Memory B cell (primary cell): ENCODE measurements at regions not wholly inside any gene's neighbourhood (a gene's known extent, or its start where the extent isn't known, plus 50 kb on each side); places are given as distances from the start of the nearest gene placed in this dataset.

Source experiments
- ATAC-seq: fragments of 150-1000 bp; cut with Tn5 transposase; 2 replicates; pipeline ENCODE4 v1.10.0; 2021; ENCODE audit warnings: low read depth, mild to moderate bottlenecking, moderate library complexity
- DNase-seq, 2 donors: peaks; one replicate each; pipeline ENCODE4 v3.0.0; 2022; ENCODE audit warnings: low spot score in 2 of 2
- H3K27ac Mint-ChIP-seq: one replicate; pipeline ENCODE4 v1.8.0; 2022; ENCODE audit warnings: mild to moderate bottlenecking, moderate library complexity, mixed read lengths
- H3K27me3 Mint-ChIP-seq: one replicate; pipeline ENCODE4 v1.8.0; 2022; ENCODE audit warnings: mixed read lengths
- H3K36me3 Mint-ChIP-seq: one replicate; pipeline ENCODE4 v1.8.0; 2022; ENCODE audit warnings: mild to moderate bottlenecking, mixed read lengths
- H3K4me1 Mint-ChIP-seq: one replicate; pipeline ENCODE4 v1.8.0; 2022; ENCODE audit warnings: mixed read lengths
- H3K4me3 Mint-ChIP-seq: one replicate; pipeline ENCODE4 v1.8.0; 2022; ENCODE audit warnings: mild to moderate bottlenecking, moderate library complexity, mixed read lengths
- H3K9me3 Mint-ChIP-seq: one replicate; pipeline ENCODE4 v1.8.0; 2022; ENCODE audit warnings: mixed read lengths

GRCh38 chr3:6721491-6721890 lies 139.4 kb upstream of the GRM7 start:
- Mint-ChIP-seq H3K27me3 (no peaks in the 10 kb centered on the region), H3K27ac (no peak overlapping the region), H3K4me1 (peaks cover 3% of the 10 kb centered on the region), H3K36me3 (no peaks in the 10 kb centered on the region), H3K9me3 (peaks cover 4% of the 10 kb centered on the region), H3K4me3 (no peak overlapping the region)
- DNase-seq (no peak), ATAC-seq (no peak)

DNA sequence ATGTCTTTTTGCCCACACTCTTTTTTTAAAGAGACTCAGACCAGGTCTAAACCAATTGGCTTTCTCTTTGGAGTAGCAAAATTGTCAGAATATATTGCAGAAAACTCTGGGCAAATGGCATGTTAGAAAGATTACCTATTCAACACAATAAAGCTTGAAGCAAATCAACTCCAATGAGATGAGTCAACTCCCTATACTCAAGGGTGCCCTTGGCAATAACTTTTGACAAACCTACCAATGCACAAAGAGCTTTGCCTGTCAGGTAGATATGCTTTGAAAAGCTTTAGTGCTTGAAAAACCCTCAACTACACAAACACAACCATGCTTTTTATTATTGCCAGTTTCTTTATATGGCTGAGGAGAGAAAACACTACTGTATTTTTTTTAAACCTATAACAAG lies 137.7 kb upstream of the GRM7 start:
- Mint-ChIP-seq H3K27me3 (no peaks in the 10 kb centered on the region), H3K9me3 (peaks cover 6% of the 10 kb centered on the region), H3K4me3 (no peak overlapping the region), H3K4me1 (no peaks in the 10 kb centered on the region), H3K36me3 (no peaks in the 10 kb centered on the region), H3K27ac (no peak overlapping the region)
- no peak for DNase-seq
- ATAC-seq, result no peak

GRCh38 chr3:6726811-6727210 lies 134.1 kb upstream of the GRM7 start:
- H3K9me3 Mint-ChIP-seq, result peaks cover 6% of the 10 kb centered on the region

GRCh38 chr3:6732807-6733206 lies 128.1 kb upstream of the GRM7 start:
- no peak for ATAC-seq
- Mint-ChIP-seq H3K27ac (no peak overlapping the region), H3K36me3 (no peaks in the 10 kb centered on the region), H3K4me1 (no peaks in the 10 kb centered on the region), H3K27me3 (no peaks in the 10 kb centered on the region), H3K4me3 (no peak overlapping the region), H3K9me3 (peaks cover 3% of the 10 kb centered on the region)
- DNase-seq, result no peak

More at GRCh38 chr3:6726811-6727210, 134.1 kb upstream of the GRM7 start:
- no peaks in the 10 kb centered on the region for H3K36me3 Mint-ChIP-seq
- no peak for DNase-seq
- no peak for ATAC-seq
- H3K27ac Mint-ChIP-seq, result no peak overlapping the region
- no peak overlapping the region for H3K4me3 Mint-ChIP-seq
- H3K4me1 Mint-ChIP-seq, result no peaks in the 10 kb centered on the region
- no peaks in the 10 kb centered on the region for H3K27me3 Mint-ChIP-seq

GRCh38 chr3:6733699-6734394 lies 127.1 kb upstream of the GRM7 start:
- no peak for ATAC-seq

GRCh38 chr3:6734395-6734746 lies 126.5 kb upstream of the GRM7 start:
- no peak for DNase-seq
- H3K27ac Mint-ChIP-seq, result no peak overlapping the region
- H3K9me3 Mint-ChIP-seq, result peaks cover 3% of the 10 kb centered on the region
- no peak for ATAC-seq
- H3K4me3 Mint-ChIP-seq, result no peak overlapping the region
- no peaks in the 10 kb centered on the region for H3K36me3 Mint-ChIP-seq
- no peaks in the 10 kb centered on the region for H3K4me1 Mint-ChIP-seq
- no peaks in the 10 kb centered on the region for H3K27me3 Mint-ChIP-seq

More at GRCh38 chr3:6733699-6734394, 127.1 kb upstream of the GRM7 start:
- no peak overlapping the region for H3K4me3 Mint-ChIP-seq
- no peak for DNase-seq
- no peaks in the 10 kb centered on the region for H3K4me1 Mint-ChIP-seq
- no peak overlapping the region for H3K27ac Mint-ChIP-seq
- H3K9me3 Mint-ChIP-seq, result peaks cover 3% of the 10 kb centered on the region
- H3K27me3 Mint-ChIP-seq, result no peaks in the 10 kb centered on the region
- no peaks in the 10 kb centered on the region for H3K36me3 Mint-ChIP-seq

- Mint-ChIP-seq H3K36me3 (no peaks in the 10 kb centered on the region), H3K27me3 (no peaks in the 10 kb centered on the region), H3K4me1 (no peaks in the 10 kb centered on the region), H3K9me3 (peaks cover 3% of the 10 kb centered on the region), H3K27ac (no peak overlapping the region), H3K4me3 (no peak overlapping the region)
- ATAC-seq (no peak), DNase-seq (no peak)
Measured at GRCh38 chr3:6736836-6737629, 123.9 kb upstream of the GRM7 start.

DNA sequence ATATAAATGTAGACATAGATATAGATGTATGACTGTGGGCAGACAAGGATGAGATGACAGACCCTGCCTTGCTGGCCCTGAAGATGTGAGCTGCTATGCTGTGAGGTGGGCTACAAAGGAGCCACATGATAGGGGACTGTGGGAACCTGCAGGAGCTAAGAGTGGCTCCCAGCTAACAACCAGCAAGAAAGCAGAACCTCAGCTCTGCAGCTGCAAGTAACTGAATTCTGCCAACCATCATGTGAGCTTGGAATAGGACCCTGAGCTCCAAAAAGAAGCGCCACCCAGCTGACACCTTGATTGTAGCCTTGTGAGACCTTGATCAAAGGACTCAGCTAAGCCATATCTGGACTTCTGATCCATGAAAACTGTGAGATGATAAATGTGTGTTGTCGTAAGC lies 123.3 kb upstream of the GRM7 start:
- H3K9me3 Mint-ChIP-seq, result peaks cover 3% of the 10 kb centered on the region
- H3K4me1 Mint-ChIP-seq, result no peaks in the 10 kb centered on the region
- H3K27me3 Mint-ChIP-seq, result no peaks in the 10 kb centered on the region
- no peak overlapping the region for H3K4me3 Mint-ChIP-seq
- no peaks in the 10 kb centered on the region for H3K36me3 Mint-ChIP-seq
- no peak for DNase-seq
- H3K27ac Mint-ChIP-seq, result no peak overlapping the region
- no peak for ATAC-seq

DNA sequence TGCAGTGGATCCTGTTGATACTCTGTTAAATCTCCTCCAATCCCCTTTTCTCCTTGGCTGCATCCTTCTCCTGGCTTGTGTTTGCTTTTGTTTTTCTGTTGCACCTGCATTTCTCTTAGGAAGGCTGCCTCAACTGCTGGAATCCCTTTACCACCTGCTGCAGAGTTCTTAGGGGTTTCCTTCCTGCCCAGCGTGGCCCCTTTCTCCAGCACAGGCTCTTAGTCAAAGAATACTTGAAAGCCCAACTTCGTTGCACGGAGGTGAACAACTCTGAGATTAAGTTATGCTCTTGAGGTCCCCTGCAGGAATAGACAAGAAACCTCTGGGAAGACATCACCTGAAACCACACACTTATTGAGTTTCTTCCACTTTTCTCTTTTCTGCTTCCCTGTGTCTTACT lies 121.6 kb upstream of the GRM7 start:
- peaks cover 2% of the 10 kb centered on the region for H3K9me3 Mint-ChIP-seq

GRCh38 chr3:6743067-6743720 lies 117.7 kb upstream of the GRM7 start:
- ATAC-seq (no peak), DNase-seq (no peak)
- Mint-ChIP-seq H3K4me1 (no peaks in the 10 kb centered on the region), H3K27me3 (no peaks in the 10 kb centered on the region), H3K9me3 (peaks cover 4% of the 10 kb centered on the region), H3K4me3 (no peak overlapping the region), H3K27ac (no peak overlapping the region), H3K36me3 (no peaks in the 10 kb centered on the region)

More for the DNA sequence above, 121.6 kb upstream of the GRM7 start:
- no peak for DNase-seq
- H3K4me1 Mint-ChIP-seq, result no peaks in the 10 kb centered on the region
- no peaks in the 10 kb centered on the region for H3K27me3 Mint-ChIP-seq
- ATAC-seq, result no peak
- no peaks in the 10 kb centered on the region for H3K36me3 Mint-ChIP-seq
- H3K27ac Mint-ChIP-seq, result no peak overlapping the region
- no peak overlapping the region for H3K4me3 Mint-ChIP-seq

- Mint-ChIP-seq H3K4me1 (no peaks in the 10 kb centered on the region), H3K36me3 (no peaks in the 10 kb centered on the region)
- ATAC-seq, result no peak
Measured at GRCh38 chr3:6746443-6746842, 114.5 kb upstream of the GRM7 start.

DNA sequence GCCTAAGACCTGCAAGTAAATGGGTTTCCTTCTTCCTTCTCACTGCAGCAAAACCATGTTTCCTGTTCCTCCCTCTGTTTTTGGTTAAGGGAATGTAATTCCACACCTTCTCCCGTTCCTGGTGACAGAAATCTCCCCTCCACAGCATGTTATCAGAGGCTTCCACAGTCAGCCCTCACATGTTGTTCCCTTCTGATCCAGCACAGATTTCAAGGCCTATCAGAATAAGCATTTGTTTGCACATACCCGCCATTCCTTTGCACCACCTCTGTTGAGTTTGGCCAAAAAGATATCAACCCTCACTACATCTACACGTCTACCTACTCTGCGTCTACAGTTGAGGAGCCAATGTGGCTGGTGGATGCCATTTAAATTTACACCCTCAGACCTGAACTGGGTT lies 113.9 kb upstream of the GRM7 start:
- Mint-ChIP-seq H3K4me1 (no peaks in the 10 kb centered on the region), H3K36me3 (no peaks in the 10 kb centered on the region), H3K9me3 (peaks cover 4% of the 10 kb centered on the region), H3K4me3 (no peak overlapping the region), H3K27ac (no peak overlapping the region), H3K27me3 (no peaks in the 10 kb centered on the region)
- ATAC-seq (no peak), DNase-seq (no peak)

More at GRCh38 chr3:6746443-6746842, 114.5 kb upstream of the GRM7 start:
- no peak overlapping the region for H3K27ac Mint-ChIP-seq
- no peak overlapping the region for H3K4me3 Mint-ChIP-seq
- no peaks in the 10 kb centered on the region for H3K27me3 Mint-ChIP-seq
- DNase-seq, result no peak
- H3K9me3 Mint-ChIP-seq, result peaks cover 4% of the 10 kb centered on the region

GRCh38 chr3:6750782-6751181 lies 110.1 kb upstream of the GRM7 start:
- H3K36me3 Mint-ChIP-seq, result no peaks in the 10 kb centered on the region
- H3K9me3 Mint-ChIP-seq, result peaks cover 10% of the 10 kb centered on the region
- H3K4me3 Mint-ChIP-seq, result no peak overlapping the region
- no peak overlapping the region for H3K27ac Mint-ChIP-seq
- DNase-seq (no peak), ATAC-seq (no peak)
- no peaks in the 10 kb centered on the region for H3K4me1 Mint-ChIP-seq
- no peaks in the 10 kb centered on the region for H3K27me3 Mint-ChIP-seq

GRCh38 chr3:6753536-6753935 lies 107.4 kb upstream of the GRM7 start:
- no peak overlapping the region for H3K27ac Mint-ChIP-seq
- DNase-seq (no peak), ATAC-seq (no peak)
- no peaks in the 10 kb centered on the region for H3K36me3 Mint-ChIP-seq
- H3K4me1 Mint-ChIP-seq, result no peaks in the 10 kb centered on the region
- H3K9me3 Mint-ChIP-seq, result peaks cover 7% of the 10 kb centered on the region
- no peaks in the 10 kb centered on the region for H3K27me3 Mint-ChIP-seq
- no peak overlapping the region for H3K4me3 Mint-ChIP-seq
